GM18858 (cell line): ENCODE measurements at regions not wholly inside any gene's neighbourhood (a gene's known extent, or its start where the extent isn't known, plus 50 kb on each side); places are given as distances from the start of the nearest gene placed in this dataset.
"Not testable (repeated sequence)": the region's sequence is repeated elsewhere in the genome, so short reads cannot be mapped to it uniquely, and the experiment has no call there.

Source experiments
- ATAC-seq: cut with Tn5 transposase; IDR thresholded peaks from one replicate; pipeline ENCODE4 v1.9.1; 2021; ENCODE audit not compliant: unreplicated experiment

GRCh38 chr4:131113273-131113672 lies 2017.3 kb downstream of the C4orf33 start:
- no peak for ATAC-seq

DNA sequence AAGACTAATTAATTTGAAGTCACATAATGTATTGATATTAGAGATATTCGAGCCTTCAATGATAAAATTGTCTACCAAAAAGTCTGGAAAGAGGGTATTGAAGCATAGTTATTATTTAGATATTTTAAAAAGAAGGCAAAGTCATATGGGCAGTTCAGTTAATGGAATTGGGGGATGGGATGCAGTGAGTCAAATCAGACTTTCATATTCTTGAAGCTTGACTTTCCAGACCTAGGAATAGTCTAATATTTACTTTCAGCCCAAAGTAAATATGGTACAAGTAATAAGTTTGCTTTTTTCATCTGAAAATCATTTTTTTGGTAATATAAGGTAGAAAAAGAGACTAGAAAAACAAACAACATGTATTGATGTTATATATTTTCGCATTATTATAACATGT lies 2017.8 kb downstream of the C4orf33 start:
- no peak for ATAC-seq

GRCh38 chr4:131119661-131120060 lies 2023.7 kb downstream of the C4orf33 start:
- ATAC-seq = no peak

DNA sequence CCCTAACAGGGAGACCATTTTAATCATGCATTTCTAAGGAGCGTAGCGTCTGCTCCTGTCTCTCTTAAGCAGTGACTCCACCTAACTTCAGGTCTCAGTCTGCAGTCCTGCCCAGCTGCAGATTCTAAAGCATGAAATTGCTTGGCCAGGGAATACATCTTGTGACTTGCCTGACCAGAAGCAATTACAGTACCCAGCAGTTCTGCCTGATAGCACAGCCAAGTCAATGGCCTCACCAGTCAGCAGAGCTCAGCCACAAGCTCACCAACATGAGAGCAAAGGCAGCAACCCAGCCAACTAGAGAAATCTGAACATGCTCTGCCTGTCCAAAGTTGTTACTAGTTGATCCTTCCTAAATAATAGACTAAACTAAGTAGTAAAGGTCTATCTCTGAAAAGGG lies 2011.9 kb upstream of the PCDH10 start:
- ATAC-seq = no peak

GRCh38 chr4:131159261-131159660 lies 1989.8 kb upstream of the PCDH10 start:
- ATAC-seq = no peak

GRCh38 chr4:131192318-131192717 lies 1956.8 kb upstream of the PCDH10 start:
- no peak for ATAC-seq

DNA sequence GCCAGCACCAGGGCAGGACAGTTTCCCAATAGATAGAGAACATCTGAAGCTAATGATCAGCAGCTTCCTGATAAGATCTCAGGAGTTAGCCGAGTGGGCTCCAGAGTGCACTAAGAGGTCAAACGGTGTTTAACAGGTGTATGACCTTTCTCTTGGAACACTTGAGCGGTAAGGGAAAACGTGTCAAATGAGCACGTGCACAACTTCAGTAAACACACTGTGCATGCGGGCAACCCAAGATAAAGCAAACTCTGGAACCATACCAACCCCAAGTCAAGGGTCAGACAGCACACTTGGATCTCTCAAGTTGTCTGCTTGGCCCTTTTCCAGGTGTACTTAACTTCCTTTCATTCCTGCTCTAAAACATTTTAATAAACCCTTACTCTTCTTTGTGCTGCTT lies 1941.5 kb upstream of the PCDH10 start:
- no peak for ATAC-seq

DNA sequence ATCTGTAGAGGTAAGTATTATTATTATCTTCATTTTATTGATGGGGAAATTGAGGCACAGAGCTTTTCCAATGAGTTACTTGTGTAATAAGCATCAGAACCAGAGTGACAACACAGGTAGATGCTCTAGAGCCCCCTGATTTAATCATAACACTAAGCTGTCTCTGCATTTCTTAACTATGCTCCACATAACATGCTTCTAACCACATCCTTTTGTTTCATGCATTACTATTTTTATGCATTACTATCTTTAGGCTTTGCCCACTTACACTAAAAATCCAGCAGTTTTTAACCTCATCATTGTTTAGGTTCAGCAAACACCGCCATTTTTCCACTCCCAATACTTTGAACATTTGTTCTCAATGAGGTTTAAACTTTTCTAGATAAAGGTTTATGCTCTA lies 1900.8 kb upstream of the PCDH10 start:
- no peak for ATAC-seq

GRCh38 chr4:131251321-131251720 lies 1897.8 kb upstream of the PCDH10 start:
- ATAC-seq = no peak

- no peak for ATAC-seq
Measured at GRCh38 chr4:131257241-131257640, 1891.9 kb upstream of the PCDH10 start.

DNA sequence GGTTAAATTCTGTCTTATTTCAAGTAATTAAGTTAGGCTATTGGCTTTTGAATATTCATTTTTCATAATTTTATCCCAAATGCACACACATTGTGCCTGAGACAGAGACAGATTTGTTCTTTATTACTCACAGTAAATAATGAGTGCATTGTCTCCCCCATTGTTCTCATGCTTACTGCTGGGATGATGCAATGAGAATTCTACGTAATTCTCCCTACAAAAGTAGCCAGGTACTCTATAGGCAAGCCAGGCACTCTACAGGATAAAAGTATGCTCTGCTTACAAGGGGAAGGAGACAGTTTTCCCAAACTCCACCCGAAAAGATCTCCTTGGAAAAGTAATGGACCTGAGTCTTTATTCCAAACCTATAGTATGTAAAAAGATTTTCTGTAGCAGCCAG lies 1890.7 kb upstream of the PCDH10 start:
- no peak for ATAC-seq

DNA sequence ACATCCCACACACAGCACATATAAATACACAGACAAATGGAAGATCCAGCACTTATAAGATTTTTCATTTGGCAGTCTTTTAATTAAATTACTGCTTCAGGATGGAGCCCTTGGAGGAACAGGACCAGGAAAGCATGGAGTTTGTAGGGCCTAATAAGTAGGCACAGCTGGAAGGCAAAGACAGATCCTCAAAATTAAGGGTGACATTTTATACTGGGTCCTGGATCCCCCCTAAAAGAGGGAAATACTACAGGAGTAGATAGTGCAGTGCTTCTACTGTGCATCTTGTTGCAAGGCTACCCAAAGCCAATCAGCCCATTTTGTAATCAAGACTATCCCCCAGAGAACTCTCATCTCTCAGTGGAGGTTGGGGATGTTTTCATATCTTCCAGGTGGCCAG lies 1860.7 kb upstream of the PCDH10 start:
- no peak for ATAC-seq

DNA sequence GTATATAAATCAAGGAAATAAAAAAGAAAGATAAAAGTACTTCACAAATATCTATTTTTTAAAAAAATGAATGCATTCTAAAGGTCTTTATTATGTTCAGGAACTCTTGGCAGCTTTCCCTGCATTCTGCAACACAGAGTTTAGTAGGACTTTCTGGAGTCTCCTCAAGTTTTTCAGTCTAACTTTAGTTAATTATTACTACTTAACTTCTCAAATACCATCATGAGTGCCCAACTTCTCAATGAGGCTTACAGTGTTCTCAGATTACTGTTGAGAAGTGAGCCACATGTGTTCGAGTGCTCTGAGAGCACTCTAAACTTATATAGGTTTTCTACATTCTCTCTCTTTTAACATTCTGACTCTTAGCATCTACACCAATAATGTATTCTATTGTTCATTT lies 1852.9 kb upstream of the PCDH10 start:
- no peak for ATAC-seq

- ATAC-seq = no peak
Measured at GRCh38 chr4:131302108-131302507, 1847.0 kb upstream of the PCDH10 start.

DNA sequence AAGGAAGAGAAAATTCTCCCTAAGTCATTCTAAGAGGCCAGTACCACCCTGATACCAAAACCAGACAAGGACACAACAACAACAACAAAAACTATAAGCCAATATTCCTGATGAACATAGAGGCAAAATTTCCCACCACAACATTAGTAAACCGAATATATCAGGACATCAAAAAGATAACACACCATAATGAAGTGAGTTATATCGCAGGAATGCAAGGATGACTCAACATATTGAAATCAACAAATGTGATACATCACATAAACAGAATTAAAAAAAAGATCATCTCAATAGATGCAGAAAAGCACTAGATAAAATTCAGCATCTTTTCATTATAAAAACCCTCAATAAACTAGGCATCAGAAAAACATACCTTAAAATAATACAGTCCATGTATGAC lies 1844.4 kb upstream of the PCDH10 start:
- ATAC-seq = no peak

DNA sequence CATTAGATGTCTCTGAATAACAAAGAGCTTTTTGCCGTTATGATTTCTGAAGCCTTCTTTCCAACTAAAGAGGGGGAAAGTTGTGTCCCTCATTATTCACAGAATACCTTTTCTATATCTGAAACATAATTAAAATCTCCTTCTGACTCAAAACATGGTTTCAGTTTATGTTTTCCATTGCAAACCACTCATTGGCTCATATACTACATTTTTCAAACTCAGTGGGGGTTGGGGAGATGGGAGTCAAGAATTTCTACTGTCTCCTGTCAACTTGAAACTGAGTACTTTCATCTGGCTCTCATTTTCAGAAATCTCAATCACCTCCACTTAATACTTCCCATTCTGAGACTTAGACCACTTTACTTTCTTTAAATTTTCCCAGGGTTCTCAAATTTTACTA lies 1839.5 kb upstream of the PCDH10 start:
- no peak for ATAC-seq

DNA sequence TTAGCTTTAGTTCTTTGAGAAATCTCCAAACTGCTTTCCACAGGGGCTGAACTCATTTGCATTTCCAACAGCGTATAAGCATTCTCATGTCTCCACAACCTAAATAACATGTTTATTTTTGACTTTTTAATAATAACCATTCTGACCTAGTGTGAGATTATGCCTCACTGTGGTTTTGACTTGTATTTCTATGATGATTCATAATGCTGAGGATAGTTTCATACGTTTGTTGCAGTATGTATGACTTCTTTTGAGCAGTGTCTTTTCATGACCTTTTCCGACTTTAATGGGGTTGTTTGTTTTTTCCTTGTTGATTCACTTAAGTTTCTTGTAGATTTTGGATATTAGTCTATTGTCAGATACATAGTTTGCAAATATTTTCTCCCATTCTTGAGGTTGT lies 1833.0 kb upstream of the PCDH10 start:
- no peak for ATAC-seq

DNA sequence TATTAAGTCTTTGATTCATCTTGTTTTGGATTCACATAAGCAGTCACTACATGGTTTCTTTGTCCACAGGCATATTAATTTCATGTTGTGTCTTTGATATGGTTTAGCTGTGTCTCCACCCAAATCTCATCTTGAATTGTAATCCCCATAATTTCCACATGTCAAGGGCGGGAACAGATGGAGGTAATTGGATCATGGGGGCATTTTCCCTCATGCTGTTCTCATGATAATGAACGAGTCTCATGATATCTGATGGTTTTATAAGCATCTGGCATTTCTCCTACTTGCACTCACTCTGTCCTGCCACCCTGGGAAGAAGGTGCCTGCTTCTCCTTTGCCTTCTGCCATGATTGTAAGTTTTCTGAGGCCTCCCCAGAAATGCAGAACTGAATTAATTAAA lies 1811.2 kb upstream of the PCDH10 start:
- ATAC-seq = no peak

GRCh38 chr4:131339137-131339536 lies 1810.0 kb upstream of the PCDH10 start:
- ATAC-seq = no peak

- ATAC-seq = no peak
Measured at GRCh38 chr4:131344761-131345160, 1804.3 kb upstream of the PCDH10 start.

DNA sequence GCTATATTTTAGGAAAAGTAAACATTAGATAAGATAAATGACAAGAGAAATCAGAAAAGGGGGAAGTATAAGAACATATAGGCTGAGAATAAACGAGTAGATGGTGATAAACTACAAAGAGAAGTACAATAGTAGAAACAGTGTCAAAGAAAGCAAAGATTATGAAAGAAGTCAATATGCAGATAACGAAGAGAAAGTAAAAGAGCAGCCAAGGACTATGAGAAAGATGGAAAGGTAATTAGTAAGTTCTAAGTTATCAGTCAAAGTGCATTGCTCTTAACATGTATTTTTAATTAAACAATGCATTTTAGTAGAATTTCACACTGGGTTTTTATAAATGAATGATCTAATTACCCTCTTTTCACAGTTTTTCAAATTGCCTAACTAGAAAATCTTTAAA lies 1801.3 kb upstream of the PCDH10 start:
- no peak for ATAC-seq

DNA sequence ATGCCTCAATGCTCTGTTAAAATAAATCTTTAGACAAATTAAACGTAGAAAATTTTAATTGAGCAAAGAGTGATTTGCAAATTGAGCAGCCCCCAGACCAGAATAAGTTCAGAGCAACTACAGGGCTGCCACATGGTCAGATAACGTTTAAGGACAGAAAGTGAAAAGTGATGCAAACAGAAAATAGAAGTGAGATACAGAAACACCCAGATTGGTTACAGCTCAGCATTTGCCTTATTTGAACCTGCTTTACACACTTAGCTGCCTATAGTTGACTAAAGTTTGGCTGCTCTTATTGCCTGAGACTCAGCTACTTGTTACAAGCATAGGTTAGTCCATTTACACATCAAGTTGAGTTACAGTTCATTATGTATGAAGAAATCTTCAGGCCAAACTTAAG lies 1800.8 kb upstream of the PCDH10 start:
- ATAC-seq = peak; percentile 95

- not testable (repeated sequence) for ATAC-seq
Measured at GRCh38 chr4:131352371-131352770, 1796.7 kb upstream of the PCDH10 start.

- ATAC-seq = no peak
Measured at GRCh38 chr4:131366714-131367113, 1782.4 kb upstream of the PCDH10 start.
